ENCODE measurements at regions not wholly inside any gene's neighbourhood (a gene's known extent, or its start where the extent isn't known, plus 50 kb on each side); places are given as distances from the start of the nearest gene placed in this dataset.
"Not testable (repeated sequence)": the region's sequence is repeated elsewhere in the genome, so short reads cannot be mapped to it uniquely, and the experiment has no call there.

- Histone ChIP-seq H3K4me1 (no peaks in the 10 kb centered on the region), H3K36me3 (no peaks in the 10 kb centered on the region), H3K4me2 (no peak overlapping the region), H3K9ac (no peak overlapping the region), H3K27me3 (no peaks in the 10 kb centered on the region), H3K9me3 (no peaks in the 10 kb centered on the region), H3K27ac (no peak overlapping the region), H4K20me1 (no peaks in the 10 kb centered on the region), H3K4me3 (no peak overlapping the region)
- no peak for TF ChIP-seq Cebpa-rat (IDR thresholded peaks at IDR 0.05)
These were observed 160.4 kb downstream of the CPEB2 start for GRCh38 chr4:15162465-15163283.

DNA sequence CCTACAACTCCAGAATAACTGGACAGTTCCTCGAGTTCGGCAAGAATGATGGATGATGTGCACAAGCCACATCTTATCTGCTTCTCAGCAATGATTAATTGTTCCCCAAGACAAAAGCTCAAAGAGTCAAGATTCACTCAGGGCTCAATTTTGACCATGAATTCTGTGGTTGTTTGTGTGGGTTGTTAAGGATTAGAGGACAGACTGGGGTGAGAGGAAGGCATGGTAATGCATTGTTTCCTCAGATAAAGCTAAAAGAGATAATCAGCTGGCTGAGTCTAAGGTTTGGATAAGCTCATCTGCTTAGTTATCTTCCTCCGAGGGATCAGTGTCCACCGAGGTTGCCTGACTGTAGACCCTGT lies 161.0 kb downstream of the CPEB2 start:
- Histone ChIP-seq H3K4me1 (no peaks in the 10 kb centered on the region), H3K9me3 (no peaks in the 10 kb centered on the region), H3K4me3 (no peak overlapping the region), H3K4me2 (no peak overlapping the region), H3K9ac (no peak overlapping the region), H4K20me1 (no peaks in the 10 kb centered on the region), H3K27me3 (no peaks in the 10 kb centered on the region), H3K36me3 (no peaks in the 10 kb centered on the region), H3K27ac (no peak overlapping the region)
- TF ChIP-seq Cebpa-rat (IDR thresholded peaks at IDR 0.05), result no peak

DNA sequence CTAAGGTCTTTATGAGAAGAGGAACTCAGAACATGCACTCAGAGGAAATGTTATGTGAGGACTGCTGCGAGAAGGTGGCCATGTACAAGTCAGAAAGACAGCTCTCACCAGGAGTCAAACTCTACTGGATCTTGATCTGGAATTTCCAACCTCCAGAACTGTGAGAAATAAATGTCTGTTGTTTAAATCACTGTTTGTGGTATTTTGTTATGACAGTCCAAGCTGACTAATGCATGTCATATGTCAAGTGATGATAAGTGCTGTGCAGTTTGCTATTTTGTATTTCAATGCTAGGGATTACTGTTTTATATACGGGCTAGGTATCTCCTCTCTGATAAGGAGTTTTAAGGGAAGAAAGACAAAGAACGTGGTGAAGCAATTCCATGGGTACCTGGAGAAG lies 162.3 kb downstream of the CPEB2 start:
- H3K27me3 ChIP-seq, result no peaks in the 10 kb centered on the region
- no peaks in the 10 kb centered on the region for H3K4me1 ChIP-seq
- no peak overlapping the region for H3K9ac ChIP-seq
- H3K27ac ChIP-seq, result no peak overlapping the region
- no peaks in the 10 kb centered on the region for H3K36me3 ChIP-seq
- TF ChIP-seq Cebpa-rat (IDR thresholded peaks at IDR 0.05), result no peak
- no peak overlapping the region for H3K4me3 ChIP-seq
- H3K9me3 ChIP-seq, result no peaks in the 10 kb centered on the region
- no peak overlapping the region for H3K4me2 ChIP-seq
- no peaks in the 10 kb centered on the region for H4K20me1 ChIP-seq

DNA sequence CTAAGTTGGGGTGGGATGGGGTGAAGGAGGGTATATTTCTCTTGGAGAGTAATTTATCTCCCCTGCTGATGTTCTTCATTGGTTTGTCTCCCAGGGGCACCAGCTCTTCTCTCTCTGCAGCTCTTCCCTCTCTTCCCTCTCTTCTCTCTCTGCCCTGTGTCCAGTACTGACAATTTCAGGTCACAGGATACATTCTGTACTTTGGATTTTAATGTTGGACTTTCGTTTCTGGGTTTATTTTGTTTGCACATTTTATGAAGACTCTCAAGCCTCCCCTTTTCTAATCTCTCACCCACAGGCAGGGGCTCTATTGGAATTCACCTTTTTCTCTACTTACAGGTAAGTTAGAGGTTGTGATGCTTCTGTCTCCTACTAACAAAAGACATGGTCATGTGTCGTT lies 165.5 kb downstream of the CPEB2 start:
- H3K4me1 ChIP-seq, result no peaks in the 10 kb centered on the region
- TF ChIP-seq Cebpa-rat (IDR thresholded peaks at IDR 0.05), result no peak
- H3K4me2 ChIP-seq, result no peak overlapping the region

DNA sequence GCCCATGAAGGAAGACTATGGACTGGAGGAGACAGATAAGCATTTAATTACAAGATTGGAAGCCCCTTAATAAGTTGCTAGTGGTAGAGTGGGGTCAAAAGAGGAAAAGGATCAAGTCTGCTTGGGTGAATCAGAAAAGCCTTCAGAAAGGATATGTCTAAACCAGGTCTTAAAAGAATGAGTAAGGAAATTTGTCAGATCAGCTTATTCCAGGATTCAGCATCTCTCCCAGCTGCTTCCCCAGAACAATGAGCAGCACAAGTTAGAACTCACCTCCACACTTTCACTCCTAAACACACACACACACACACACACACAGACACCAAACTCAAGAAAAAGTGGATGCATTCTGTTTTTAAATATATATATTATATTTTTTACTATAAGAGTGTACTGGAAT lies 166.5 kb downstream of the CPEB2 start:
- no peak overlapping the region for H3K9ac ChIP-seq
- H3K9me3 ChIP-seq, result peaks cover 24% of the 10 kb centered on the region
- TF ChIP-seq Cebpa-rat (IDR thresholded peaks at IDR 0.05), result no peak
- H4K20me1 ChIP-seq, result no peaks in the 10 kb centered on the region
- H3K27ac ChIP-seq, result no peak overlapping the region
- H3K36me3 ChIP-seq, result no peaks in the 10 kb centered on the region
- H3K27me3 ChIP-seq, result no peaks in the 10 kb centered on the region
- no peak overlapping the region for H3K4me2 ChIP-seq
- H3K4me3 ChIP-seq, result no peak overlapping the region
- H3K4me1 ChIP-seq, result no peaks in the 10 kb centered on the region

More for the DNA sequence above, 165.5 kb downstream of the CPEB2 start:
- Histone ChIP-seq H3K9me3 (peaks cover 19% of the 10 kb centered on the region), H3K4me3 (no peak overlapping the region), H3K27ac (no peak overlapping the region), H4K20me1 (no peaks in the 10 kb centered on the region), H3K36me3 (no peaks in the 10 kb centered on the region), H3K9ac (no peak overlapping the region), H3K27me3 (no peaks in the 10 kb centered on the region)

DNA sequence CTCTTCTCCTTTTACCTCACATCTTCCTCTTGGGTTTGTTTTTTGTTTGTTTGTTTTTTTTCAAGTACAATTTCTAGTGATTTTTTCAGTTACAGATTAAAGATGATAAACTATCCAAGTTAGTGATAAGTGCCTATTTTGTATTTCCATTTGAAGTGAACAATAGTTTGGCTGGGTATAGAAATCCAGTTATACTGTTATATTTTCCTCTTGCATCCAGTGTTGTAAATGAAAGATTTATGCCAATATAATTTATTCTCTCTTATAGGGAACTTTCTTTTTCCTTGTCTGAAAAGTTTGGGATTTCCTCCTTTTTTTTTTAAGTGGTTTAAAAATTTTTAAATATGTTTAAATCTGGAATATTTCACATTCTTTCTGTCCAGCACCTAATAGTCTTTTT lies 169.4 kb downstream of the CPEB2 start:
- TF ChIP-seq Cebpa-rat (IDR thresholded peaks at IDR 0.05), result no peak
- Histone ChIP-seq H3K9me3 (peaks cover 26% of the 10 kb centered on the region), H3K4me2 (no peak overlapping the region), H3K27me3 (no peaks in the 10 kb centered on the region), H4K20me1 (no peaks in the 10 kb centered on the region), H3K36me3 (no peaks in the 10 kb centered on the region), H3K9ac (no peak overlapping the region), H3K27ac (no peak overlapping the region), H3K4me1 (no peaks in the 10 kb centered on the region), H3K4me3 (no peak overlapping the region)

DNA sequence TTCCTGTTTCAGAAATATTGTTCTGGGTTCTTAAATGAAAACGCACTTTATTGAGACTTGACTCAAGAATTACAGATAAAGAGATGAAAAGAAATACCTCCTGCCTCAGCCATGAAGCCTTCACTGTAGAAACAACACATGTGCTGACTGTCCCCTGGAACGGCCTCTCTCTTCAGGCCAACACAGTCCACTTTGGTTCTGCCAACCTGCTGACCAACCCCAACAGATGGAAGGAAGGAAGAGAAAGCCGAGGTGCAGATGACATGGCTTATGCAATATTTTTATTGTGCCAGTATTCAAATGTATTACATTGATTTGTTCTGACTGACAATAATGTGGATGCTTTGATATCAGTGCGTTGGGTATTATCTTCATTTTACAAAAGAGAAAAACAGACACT lies 171.0 kb downstream of the CPEB2 start:
- H3K9me3 ChIP-seq, result peaks cover 26% of the 10 kb centered on the region
- H4K20me1 ChIP-seq, result no peaks in the 10 kb centered on the region
- TF ChIP-seq Cebpa-rat (IDR thresholded peaks at IDR 0.05), result no peak

GRCh38 chr4:15174168-15174567 lies 171.9 kb downstream of the CPEB2 start:
- not testable (repeated sequence) for H3K9ac ChIP-seq, H3K27me3 ChIP-seq, H3K4me1 ChIP-seq, H3K4me3 ChIP-seq, H4K20me1 ChIP-seq, H3K4me2 ChIP-seq, H3K36me3 ChIP-seq, H3K27ac ChIP-seq
- H3K9me3 ChIP-seq, result peaks cover 26% of the 10 kb centered on the region

More for the DNA sequence above, 171.0 kb downstream of the CPEB2 start:
- Histone ChIP-seq H3K4me1 (no peaks in the 10 kb centered on the region), H3K27ac (no peak overlapping the region), H3K9ac (no peak overlapping the region), H3K27me3 (no peaks in the 10 kb centered on the region), H3K36me3 (no peaks in the 10 kb centered on the region), H3K4me3 (no peak overlapping the region), H3K4me2 (no peak overlapping the region)

- not testable (repeated sequence) for H3K27ac ChIP-seq, H3K4me3 ChIP-seq, H4K20me1 ChIP-seq, H3K9me3 ChIP-seq, H3K27me3 ChIP-seq, H3K4me2 ChIP-seq, H3K9ac ChIP-seq, H3K4me1 ChIP-seq, H3K36me3 ChIP-seq
These were observed 177.6 kb downstream of the CPEB2 start for GRCh38 chr4:15179842-15180241.

DNA sequence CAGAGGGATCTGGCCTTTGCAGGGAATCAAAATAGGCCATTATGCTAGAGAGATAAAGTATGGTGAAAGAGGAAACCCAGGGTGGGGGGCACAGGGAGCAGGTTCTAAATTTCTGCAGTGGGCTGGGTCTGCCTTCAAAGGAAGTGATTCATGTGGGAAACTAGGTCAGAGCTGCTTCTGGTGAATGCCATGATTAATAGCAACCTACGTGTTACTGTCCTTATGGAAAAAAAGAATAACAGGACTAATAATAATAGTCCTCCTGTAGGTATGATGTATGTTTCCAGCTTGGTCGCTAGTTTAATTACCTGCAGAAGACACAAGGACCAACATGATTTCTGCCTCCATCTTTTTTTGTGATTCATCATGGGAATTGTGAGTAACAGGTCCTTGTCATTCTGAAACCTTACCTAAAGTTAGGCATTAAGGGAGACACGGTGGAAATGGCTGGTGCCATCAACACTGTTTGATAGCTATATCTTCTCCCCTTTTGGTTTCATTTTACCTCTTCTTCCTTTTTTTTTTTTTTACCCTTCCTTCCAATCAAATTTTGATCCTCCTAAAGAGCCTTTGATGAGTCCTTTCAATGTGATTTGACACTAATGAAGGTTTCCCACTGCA lies 180.4 kb downstream of the CPEB2 start:
- H3K27me3 ChIP-seq, result no peaks in the 10 kb centered on the region
- TF ChIP-seq Cebpa-rat (IDR thresholded peaks at IDR 0.05), result no peak
- H3K4me1 ChIP-seq, result no peaks in the 10 kb centered on the region
- no peak overlapping the region for H3K4me3 ChIP-seq
- no peak overlapping the region for H3K9ac ChIP-seq
- H4K20me1 ChIP-seq, result no peaks in the 10 kb centered on the region
- no peaks in the 10 kb centered on the region for H3K36me3 ChIP-seq
- H3K27ac ChIP-seq, result no peak overlapping the region
- no peak overlapping the region for H3K4me2 ChIP-seq
- H3K9me3 ChIP-seq, result no peaks in the 10 kb centered on the region
